Astrocyte of the spinal cord (primary cell): ENCODE measurements at regions not wholly inside any gene's neighbourhood (a gene's known extent, or its start where the extent isn't known, plus 50 kb on each side); places are given as distances from the start of the nearest gene placed in this dataset.

Experiments
- DNase-seq: peaks from one replicate; pipeline ENCODE4 v3.0.0; 2011; ENCODE audit warnings: low read depth, low spot score
- H3K4me3 ChIP-seq: 2 replicates; pipeline ENCODE4 v1.5.1; 2011; ENCODE audit warnings: low read depth, mild to moderate bottlenecking, low read length, moderate library complexity
- in situ Hi-C: cut with HindIII; loops from 2 replicates; pipeline ENCODE4 v1.10.0; 2017; ENCODE audit warnings: low sequenced_read_pairs
- TF ChIP-seq, protein P1 (sequence below): IDR thresholded peaks from 2 replicates; pipeline ENCODE4 v1.5.1; 2012; ENCODE audit warnings: low read depth, mild to moderate bottlenecking, low read length, inconsistent platforms

DNA sequence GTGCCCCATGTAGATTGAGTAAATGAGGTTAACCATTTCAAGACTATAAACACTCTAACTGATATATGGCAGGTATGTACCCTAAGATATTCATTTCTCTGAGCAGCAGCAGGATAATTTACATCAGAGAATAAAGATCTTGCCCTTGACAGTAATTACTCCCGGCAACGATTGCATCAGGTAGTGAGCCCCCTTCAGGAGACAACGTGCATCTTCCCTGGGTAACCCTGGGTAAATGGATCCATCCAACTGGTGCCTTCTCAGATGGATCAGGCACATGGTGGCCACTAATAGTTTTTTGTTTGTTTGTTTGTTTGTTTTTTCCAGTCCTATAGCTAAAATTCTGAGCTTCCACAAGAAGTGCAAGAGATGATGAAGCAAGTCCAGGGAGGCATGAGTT, 469.4 kb upstream of the SLC35B3 start:
- TF ChIP-seq, protein P1, sequence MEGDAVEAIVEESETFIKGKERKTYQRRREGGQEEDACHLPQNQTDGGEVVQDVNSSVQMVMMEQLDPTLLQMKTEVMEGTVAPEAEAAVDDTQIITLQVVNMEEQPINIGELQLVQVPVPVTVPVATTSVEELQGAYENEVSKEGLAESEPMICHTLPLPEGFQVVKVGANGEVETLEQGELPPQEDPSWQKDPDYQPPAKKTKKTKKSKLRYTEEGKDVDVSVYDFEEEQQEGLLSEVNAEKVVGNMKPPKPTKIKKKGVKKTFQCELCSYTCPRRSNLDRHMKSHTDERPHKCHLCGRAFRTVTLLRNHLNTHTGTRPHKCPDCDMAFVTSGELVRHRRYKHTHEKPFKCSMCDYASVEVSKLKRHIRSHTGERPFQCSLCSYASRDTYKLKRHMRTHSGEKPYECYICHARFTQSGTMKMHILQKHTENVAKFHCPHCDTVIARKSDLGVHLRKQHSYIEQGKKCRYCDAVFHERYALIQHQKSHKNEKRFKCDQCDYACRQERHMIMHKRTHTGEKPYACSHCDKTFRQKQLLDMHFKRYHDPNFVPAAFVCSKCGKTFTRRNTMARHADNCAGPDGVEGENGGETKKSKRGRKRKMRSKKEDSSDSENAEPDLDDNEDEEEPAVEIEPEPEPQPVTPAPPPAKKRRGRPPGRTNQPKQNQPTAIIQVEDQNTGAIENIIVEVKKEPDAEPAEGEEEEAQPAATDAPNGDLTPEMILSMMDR = peak; percentile 7

DNA sequence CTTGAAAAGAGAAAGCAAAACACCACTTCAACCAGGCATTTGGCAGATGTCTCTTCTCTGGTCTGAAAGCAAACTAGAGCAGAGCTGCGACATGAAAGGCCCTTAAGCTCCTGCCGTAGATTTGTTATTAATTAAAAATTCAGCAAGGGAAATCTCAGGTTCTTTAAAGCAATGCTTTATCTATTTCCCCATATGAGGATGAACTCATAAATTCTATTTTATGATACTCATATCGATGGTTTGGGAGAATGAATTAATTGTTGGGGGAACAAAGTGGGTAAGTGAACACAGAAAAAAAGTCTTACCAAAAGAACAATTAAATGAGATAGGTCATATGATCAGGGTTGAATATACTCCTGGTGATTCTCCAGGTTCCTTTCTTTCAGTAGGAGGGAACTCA, 464.7 kb upstream of the SLC35B3 start:
- in situ Hi-C loops = no loop called here
- TF ChIP-seq, protein P1 = no peak
- no peak for DNase-seq
- H3K4me3 ChIP-seq = no peak overlapping the region

More for the DNA sequence above, 469.4 kb upstream of the SLC35B3 start:
- DNase-seq = no peak
- no peak overlapping the region for H3K4me3 ChIP-seq
- in situ Hi-C loops = no loop called here

DNA sequence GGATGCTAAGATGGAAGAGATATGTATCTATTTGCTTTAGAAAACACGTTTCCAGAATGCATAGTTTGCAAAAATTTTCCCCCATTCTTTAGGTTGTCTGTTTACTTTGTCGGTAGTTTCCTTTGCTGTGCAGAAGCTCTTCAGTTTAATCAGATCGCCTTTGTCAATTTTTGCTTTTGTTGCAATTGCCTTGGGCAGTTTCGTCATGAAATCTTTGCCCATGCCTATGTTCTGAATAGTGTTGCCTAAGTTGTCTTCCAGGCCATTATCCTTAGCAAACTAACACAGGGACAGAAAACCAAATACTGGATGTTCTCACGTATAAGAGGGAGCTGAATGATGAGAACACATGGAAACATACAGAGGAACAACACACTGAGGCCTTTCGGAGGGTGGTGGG, 454.2 kb upstream of the SLC35B3 start:
- in situ Hi-C loops = no loop called here
- no peak overlapping the region for H3K4me3 ChIP-seq
- TF ChIP-seq, protein P1 = no peak
- no peak for DNase-seq

DNA sequence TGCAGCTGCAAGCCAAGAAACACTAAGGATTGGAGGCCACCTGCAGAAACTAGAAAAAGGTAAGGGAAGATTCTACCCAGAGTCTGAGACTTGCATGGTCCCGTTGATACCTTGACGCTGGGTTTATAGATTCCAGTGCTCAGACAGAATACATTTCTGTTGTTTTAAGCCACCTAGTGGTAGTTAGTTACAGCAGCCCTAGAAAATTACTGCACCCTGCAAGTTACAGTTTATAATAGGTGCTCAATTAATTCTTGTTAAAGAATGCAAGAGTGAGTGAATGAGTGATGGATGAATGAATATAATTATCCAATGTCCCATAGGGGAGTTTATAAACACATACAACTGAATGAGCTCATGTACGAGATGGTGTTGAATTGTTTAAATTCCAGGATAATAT, 453.1 kb upstream of the SLC35B3 start:
- DNase-seq = no peak
- in situ Hi-C loops = no loop called here
- TF ChIP-seq, protein P1 = peak; percentile 24
- no peak overlapping the region for H3K4me3 ChIP-seq

DNA sequence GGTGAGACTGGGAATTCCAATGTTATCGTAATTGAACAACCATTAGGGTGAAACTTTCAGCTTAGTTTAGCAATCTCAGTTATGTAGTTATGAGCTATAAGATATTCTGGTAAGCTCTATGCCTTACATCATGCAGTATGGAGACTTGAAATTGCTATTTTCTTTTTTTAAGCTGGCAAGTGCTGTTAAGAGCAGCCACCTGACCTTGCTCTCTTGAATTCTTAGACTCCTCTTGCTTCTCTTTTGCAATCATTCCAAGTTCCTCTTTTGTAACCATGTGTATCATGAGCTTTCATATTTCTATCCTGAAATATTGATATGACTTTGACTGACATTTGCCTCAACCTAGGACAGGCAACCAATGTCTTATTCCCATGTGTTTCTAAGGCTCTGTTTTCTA, 446.3 kb upstream of the SLC35B3 start:
- in situ Hi-C loops = no loop called here
- no peak overlapping the region for H3K4me3 ChIP-seq
- no peak for DNase-seq
- TF ChIP-seq, protein P1 = no peak

DNA sequence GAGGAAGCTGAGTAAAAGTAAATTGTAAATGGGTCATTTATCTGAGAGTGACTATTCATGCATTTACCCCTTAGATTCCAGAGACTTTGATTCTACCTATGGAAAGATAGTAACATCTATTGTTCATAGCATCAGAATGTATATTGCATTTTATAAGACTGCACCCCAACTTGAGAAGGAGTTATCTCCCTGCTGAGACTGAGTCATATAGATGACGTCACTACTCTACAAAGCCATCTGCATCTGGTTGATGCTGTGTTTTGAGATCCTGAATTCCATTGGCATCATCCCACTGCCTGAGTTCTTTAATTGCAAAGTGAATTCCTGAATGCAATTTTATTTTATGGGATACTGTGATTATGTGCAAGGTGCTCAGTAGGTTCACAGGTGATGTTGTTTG, 444.0 kb upstream of the SLC35B3 start:
- in situ Hi-C loops = no loop called here

DNA sequence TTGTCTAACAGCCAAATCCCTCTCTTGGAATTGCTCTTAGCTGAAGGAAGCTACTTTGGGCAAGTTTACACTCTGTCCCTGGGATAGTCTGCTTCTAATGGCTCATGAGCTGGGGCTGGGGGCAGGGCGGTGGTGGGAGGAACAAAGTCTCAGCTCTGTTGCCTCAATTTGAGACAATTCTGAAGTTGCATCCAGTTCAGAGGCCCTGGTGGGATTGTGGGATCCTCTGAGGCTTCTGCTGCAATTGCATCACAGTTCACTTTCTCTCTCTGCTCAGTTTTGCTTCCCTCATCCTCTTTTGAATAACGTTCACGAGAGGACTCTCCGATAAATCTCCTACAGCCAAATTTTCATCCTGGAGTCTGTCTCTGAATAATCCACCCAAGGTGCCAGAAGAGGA, 440.6 kb upstream of the SLC35B3 start:
- TF ChIP-seq, protein P1 = no peak
- in situ Hi-C loops = no loop called here
- DNase-seq = no peak
- H3K4me3 ChIP-seq = no peak overlapping the region

More for the DNA sequence above, 444.0 kb upstream of the SLC35B3 start:
- H3K4me3 ChIP-seq = no peak overlapping the region
- TF ChIP-seq, protein P1 = no peak
- DNase-seq = no peak
